ENCODE measurements at regions not wholly inside any gene's neighbourhood (a gene's known extent, or its start where the extent isn't known, plus 50 kb on each side); places are given as distances from the start of the nearest gene placed in this dataset.

- TF ChIP-seq POLR2A (IDR thresholded peaks at IDR 0.05; ENCODE audit: low read length) (no peak), GATA1 (IDR thresholded peaks at IDR 0.05; ENCODE audit: low read depth, low read length) (no peak)
Observed at GRCh38 chr3:55165278-55165677, 237.4 kb upstream of the LRTM1 start.

All from erythroblast (primary cell).